ENCODE measurements at regions not wholly inside any gene's neighbourhood (a gene's known extent, or its start where the extent isn't known, plus 50 kb on each side); places are given as distances from the start of the nearest gene placed in this dataset.

GRCh38 chr5:52069997-52070396, 686.7 kb downstream of the ISL1 start:
- TF ChIP-seq CTCF (IDR thresholded peaks at IDR 0.05) (no peak), POLR2A (IDR thresholded peaks at IDR 0.05) (no peak)
